OCI-LY7 (cell line): ENCODE measurements at regions not wholly inside any gene's neighbourhood (a gene's known extent, or its start where the extent isn't known, plus 50 kb on each side); places are given as distances from the start of the nearest gene placed in this dataset.

Experiments used
- CTCF ChIP-seq: fragments of 200-600 bp; sonication (generic); conservative IDR thresholded peaks from 2 replicates; pipeline ENCODE4 v1.5.1; 2014; ENCODE audit warnings: mild to moderate bottlenecking, antibody characterized with exemption, low read length, moderate library complexity, mixed read lengths
- EZH2phosphoT487 ChIP-seq: fragments of 200-600 bp; sonication (generic); IDR thresholded peaks from 2 replicates; pipeline ENCODE4 v1.6.1; 2018; ENCODE audit warnings: low read depth, borderline replicate concordance, mild to moderate bottlenecking, mixed run types, antibody characterized with exemption, low read length, moderate library complexity, mixed read lengths

- TF ChIP-seq CTCF, result no peak
- TF ChIP-seq EZH2phosphoT487, result no peak
These were observed 90.1 kb upstream of the EFHC2 start for GRCh38 chrX:44433556-44433955.
